MM.1S (cell line): ENCODE measurements at regions not wholly inside any gene's neighbourhood (a gene's known extent, or its start where the extent isn't known, plus 50 kb on each side); places are given as distances from the start of the nearest gene placed in this dataset.
"Not testable (repeated sequence)": the region's sequence is repeated elsewhere in the genome, so short reads cannot be mapped to it uniquely, and the experiment has no call there.

Experiments used
- DNase-seq: peaks from one replicate; pipeline ENCODE4 v3.0.0-alpha.2; 2015
- H2AFZ ChIP-seq: fragments of 300-600 bp; sonication (generic); 2 replicates; pipeline ENCODE4 v1.6.0; 2016; ENCODE audit warnings: antibody characterized with exemption, low read length
- H3F3A ChIP-seq: fragments of 300-600 bp; sonication (generic); 2 replicates; pipeline ENCODE4 v1.6.1; 2016; ENCODE audit warnings: mild to moderate bottlenecking, antibody characterized with exemption, low read length, moderate library complexity, mixed read lengths; ENCODE audit not compliant: insufficient read depth
- H3K27ac ChIP-seq: fragments of 300-600 bp; sonication (generic); 2 replicates; pipeline ENCODE4 v1.5.1; 2016; ENCODE audit warnings: mild to moderate bottlenecking, low read length
- H3K27me3 ChIP-seq: fragments of 300-600 bp; sonication (generic); replicated peaks from 2 replicates; pipeline ENCODE4 v1.6.0; 2016; ENCODE audit warnings: low read length; ENCODE audit not compliant: insufficient read depth
- H3K36me3 ChIP-seq: fragments of 300-600 bp; sonication (generic); replicated peaks from 2 replicates; pipeline ENCODE4 v1.6.1; 2016; ENCODE audit warnings: mild to moderate bottlenecking, low read length, mixed read lengths; ENCODE audit not compliant: insufficient read depth
- H3K4me1 ChIP-seq: fragments of 300-600 bp; sonication (generic); 2 replicates; pipeline ENCODE4 v1.6.1; 2016; ENCODE audit warnings: low read length, mixed read lengths
- H3K4me2 ChIP-seq: fragments of 300-600 bp; sonication (generic); 2 replicates; pipeline ENCODE4 v1.6.0; 2016; ENCODE audit warnings: low read depth, low read length
- H3K4me3 ChIP-seq: fragments of 300-600 bp; sonication (generic); 2 replicates; pipeline ENCODE4 v1.5.1; 2016; ENCODE audit warnings: low read length, mixed read lengths
- H3K79me2 ChIP-seq: fragments of 300-600 bp; sonication (generic); 2 replicates; pipeline ENCODE4 v1.6.1; 2016; ENCODE audit warnings: mixed run types, low read length, mixed read lengths
- H3K9ac ChIP-seq: fragments of 300-600 bp; sonication (generic); 2 replicates; pipeline ENCODE4 v1.6.1; 2016; ENCODE audit warnings: low read length, mixed read lengths
- H3K9me2 ChIP-seq: fragments of 300-600 bp; sonication (generic); replicated peaks from 2 replicates; pipeline ENCODE4 v1.6.1; 2016; ENCODE audit warnings: mild to moderate bottlenecking, low read length, mixed read lengths; ENCODE audit not compliant: insufficient read depth
- H3K9me3 ChIP-seq: fragments of 300-600 bp; sonication (generic); replicated peaks from 2 replicates; pipeline ENCODE4 v1.6.1; 2016; ENCODE audit warnings: mild to moderate bottlenecking, low read length, mixed read lengths; ENCODE audit not compliant: insufficient read depth
- H4K20me1 ChIP-seq: fragments of 300-600 bp; sonication (generic); 2 replicates; pipeline ENCODE4 v1.6.1; 2016; ENCODE audit warnings: mild to moderate bottlenecking, low read length, moderate library complexity, mixed read lengths; ENCODE audit not compliant: insufficient read depth
- EZH2 ChIP-seq: fragments of 300-600 bp; sonication (generic); optimal IDR thresholded peaks from 2 replicates; pipeline ENCODE3; 2017; ENCODE audit warnings: low read depth, mild to moderate bottlenecking, antibody characterized with exemption, low read length, mixed read lengths
- EZH2phosphoT487 ChIP-seq: fragments of 300-600 bp; sonication (generic); IDR thresholded peaks from 2 replicates; pipeline ENCODE4 v1.6.1; 2018; ENCODE audit warnings: antibody characterized with exemption, low read length
- TF ChIP-seq, protein P1 (sequence below): fragments of 300-600 bp; sonication (generic); IDR thresholded peaks from 2 replicates; pipeline ENCODE4 v1.5.1; 2016; ENCODE audit warnings: antibody characterized with exemption, low read length, mixed read lengths

DNA sequence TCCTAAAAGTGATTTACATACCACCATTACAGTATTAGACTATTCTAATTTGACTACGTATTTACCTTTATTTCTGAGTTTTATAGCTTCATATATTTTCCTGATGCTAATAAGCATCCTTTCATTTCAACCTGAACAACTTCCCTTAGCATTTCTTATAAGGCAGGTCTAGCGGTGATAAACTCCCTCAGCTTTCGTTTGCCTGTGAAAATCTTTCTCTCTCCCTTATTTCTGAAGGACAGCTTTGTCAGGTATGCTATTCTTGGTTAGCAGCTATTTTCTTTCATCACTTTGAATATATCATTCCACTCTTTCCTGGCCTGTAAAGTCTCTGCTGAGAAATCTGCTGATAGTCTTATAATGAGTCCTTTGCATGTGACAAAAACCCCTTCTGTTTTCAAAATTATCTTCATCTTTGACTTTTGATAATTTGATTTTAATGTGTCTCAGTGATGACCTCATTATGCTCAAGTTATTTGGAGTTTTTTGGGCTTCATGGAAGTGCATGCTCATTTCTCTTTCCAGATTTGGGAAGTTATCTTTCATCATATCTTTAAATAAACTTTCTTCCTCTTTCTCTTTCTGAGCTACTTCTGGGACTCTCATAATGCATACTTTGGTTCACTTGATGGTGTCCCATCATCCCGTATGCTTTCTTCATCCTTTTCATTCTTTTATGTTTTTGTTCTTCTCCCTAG is 285.4 kb upstream of the PMFBP1 start:
- DNase-seq, result no peak
- Histone ChIP-seq H3F3A (no peaks in the 10 kb centered on the region), H3K79me2 (no peaks in the 10 kb centered on the region), H3K4me2 (no peak overlapping the region), H2AFZ (no peak overlapping the region), H3K36me3 (no peaks in the 10 kb centered on the region), H3K4me1 (no peaks in the 10 kb centered on the region), H3K27ac (no peak overlapping the region), H4K20me1 (no peaks in the 10 kb centered on the region), H3K9ac (no peak overlapping the region), H3K27me3 (no peaks in the 10 kb centered on the region), H3K9me2 (no peaks in the 10 kb centered on the region), H3K4me3 (no peak overlapping the region), H3K9me3 (no peaks in the 10 kb centered on the region)
- TF ChIP-seq, protein P1, sequence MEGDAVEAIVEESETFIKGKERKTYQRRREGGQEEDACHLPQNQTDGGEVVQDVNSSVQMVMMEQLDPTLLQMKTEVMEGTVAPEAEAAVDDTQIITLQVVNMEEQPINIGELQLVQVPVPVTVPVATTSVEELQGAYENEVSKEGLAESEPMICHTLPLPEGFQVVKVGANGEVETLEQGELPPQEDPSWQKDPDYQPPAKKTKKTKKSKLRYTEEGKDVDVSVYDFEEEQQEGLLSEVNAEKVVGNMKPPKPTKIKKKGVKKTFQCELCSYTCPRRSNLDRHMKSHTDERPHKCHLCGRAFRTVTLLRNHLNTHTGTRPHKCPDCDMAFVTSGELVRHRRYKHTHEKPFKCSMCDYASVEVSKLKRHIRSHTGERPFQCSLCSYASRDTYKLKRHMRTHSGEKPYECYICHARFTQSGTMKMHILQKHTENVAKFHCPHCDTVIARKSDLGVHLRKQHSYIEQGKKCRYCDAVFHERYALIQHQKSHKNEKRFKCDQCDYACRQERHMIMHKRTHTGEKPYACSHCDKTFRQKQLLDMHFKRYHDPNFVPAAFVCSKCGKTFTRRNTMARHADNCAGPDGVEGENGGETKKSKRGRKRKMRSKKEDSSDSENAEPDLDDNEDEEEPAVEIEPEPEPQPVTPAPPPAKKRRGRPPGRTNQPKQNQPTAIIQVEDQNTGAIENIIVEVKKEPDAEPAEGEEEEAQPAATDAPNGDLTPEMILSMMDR, result no peak
- TF ChIP-seq EZH2phosphoT487, result no peak

DNA sequence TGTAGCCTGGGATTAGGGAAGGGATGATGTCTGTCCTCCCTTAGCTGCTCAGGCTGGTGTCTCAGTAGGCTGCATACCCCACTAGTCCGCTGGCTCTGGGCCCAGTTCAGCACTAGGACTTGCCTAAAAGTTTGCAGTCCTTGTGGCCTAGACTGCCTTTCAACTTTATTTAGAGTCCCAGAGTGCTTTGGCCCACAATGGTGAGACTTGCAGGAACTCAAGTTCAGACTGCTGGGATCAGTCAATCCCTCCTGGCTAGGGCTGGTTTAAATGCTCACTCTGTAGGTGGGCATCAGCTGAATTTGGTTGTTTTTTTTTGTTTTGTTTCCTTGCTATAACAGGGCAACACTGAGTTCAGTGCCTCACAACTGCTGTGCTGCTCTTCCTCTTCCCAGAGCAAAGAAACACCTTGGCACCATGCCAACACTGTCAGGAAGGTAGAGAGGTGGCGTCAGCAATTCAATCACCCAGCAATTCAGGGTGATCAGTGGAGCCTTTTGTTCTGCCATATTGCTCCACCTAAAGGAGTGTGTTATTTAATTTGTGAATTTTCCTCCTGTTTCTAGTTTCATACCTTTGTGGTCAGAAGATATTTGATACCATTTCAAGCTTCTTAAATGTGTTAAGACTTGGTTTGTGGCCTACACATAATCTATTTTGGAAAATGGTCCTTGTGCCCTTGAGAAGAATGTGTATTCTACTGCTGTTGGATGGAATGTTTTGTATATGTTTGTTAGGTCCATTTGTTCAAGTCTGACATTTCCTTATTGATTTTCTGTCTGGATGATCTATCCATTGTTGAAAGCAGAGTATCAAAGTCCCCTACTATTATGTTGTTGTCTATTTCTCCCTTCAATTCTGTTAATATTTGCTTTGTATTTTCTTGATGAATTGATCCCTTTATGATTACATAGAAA is 284.0 kb upstream of the PMFBP1 start:
- TF ChIP-seq, protein P1, result no peak
- no peak for TF ChIP-seq EZH2phosphoT487
- TF ChIP-seq EZH2, result no peak
- peak; percentile 19 for DNase-seq
- no peak overlapping the region for H3K4me3 ChIP-seq
- no peaks in the 10 kb centered on the region for H3K9me3 ChIP-seq
- H3K9me2 ChIP-seq, result no peaks in the 10 kb centered on the region
- H4K20me1 ChIP-seq, result no peaks in the 10 kb centered on the region
- no peaks in the 10 kb centered on the region for H3K36me3 ChIP-seq
- no peaks in the 10 kb centered on the region for H3K79me2 ChIP-seq
- H3F3A ChIP-seq, result no peaks in the 10 kb centered on the region
- no peak overlapping the region for H2AFZ ChIP-seq
- H3K4me1 ChIP-seq, result no peaks in the 10 kb centered on the region
- H3K27me3 ChIP-seq, result no peaks in the 10 kb centered on the region
- H3K4me2 ChIP-seq, result no peak overlapping the region
- no peak overlapping the region for H3K27ac ChIP-seq
- H3K9ac ChIP-seq, result no peak overlapping the region

DNA sequence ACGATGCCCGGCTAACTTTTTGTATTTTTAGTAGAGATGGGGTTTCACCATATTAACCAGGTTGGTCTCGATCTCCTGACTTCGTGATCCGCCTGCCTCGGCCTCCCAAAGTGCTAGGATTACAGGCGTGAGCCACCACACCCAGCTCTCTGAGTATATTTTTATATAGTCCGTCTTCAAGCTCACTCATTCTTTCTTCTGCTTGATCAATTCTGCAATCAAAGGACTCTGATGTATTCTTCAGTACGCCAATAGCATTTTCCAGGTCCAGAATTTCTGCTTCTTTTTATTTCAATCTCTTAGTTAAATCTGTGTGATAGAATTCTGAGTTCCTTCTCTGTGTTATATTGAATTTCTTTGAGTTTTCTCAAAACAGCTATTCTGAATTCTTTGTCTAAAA is 281.9 kb upstream of the PMFBP1 start:
- H3K27ac ChIP-seq, H3K79me2 ChIP-seq, DNase-seq, H3K9me2 ChIP-seq, H3K4me2 ChIP-seq, H3K9ac ChIP-seq, H4K20me1 ChIP-seq, H3K4me1 ChIP-seq, H2AFZ ChIP-seq, H3K4me3 ChIP-seq, H3K36me3 ChIP-seq, H3F3A ChIP-seq, H3K27me3 ChIP-seq, H3K9me3 ChIP-seq: not testable (repeated sequence)

DNA sequence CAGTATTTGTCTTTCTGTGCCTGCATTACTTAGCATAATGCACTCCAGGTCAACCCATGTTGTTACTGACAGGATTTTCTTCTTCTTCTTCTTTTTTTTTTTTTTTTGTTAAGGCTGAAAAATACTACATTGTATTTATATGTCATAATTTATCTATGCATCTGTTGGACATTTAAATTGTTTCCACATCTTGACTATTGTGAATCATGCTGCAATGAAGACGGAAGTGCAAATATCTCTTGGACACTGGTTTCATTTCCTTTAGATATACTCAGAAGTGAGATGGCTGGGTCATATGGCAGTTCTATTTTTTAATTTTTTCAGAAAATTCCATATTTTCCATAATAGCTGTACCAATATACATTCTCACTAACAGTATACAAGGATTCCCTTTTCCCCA is 272.7 kb upstream of the PMFBP1 start:
- no peaks in the 10 kb centered on the region for H3K27me3 ChIP-seq
- TF ChIP-seq EZH2phosphoT487 (no peak), EZH2 (no peak)
- TF ChIP-seq, protein P1, result no peak
- no peaks in the 10 kb centered on the region for H3K9me2 ChIP-seq
- no peaks in the 10 kb centered on the region for H3F3A ChIP-seq
- H3K9ac ChIP-seq, result no peak overlapping the region
- H3K9me3 ChIP-seq, result no peaks in the 10 kb centered on the region
- H4K20me1 ChIP-seq, result no peaks in the 10 kb centered on the region
- H3K4me3 ChIP-seq, result no peak overlapping the region
- H3K36me3 ChIP-seq, result no peaks in the 10 kb centered on the region
- no peak overlapping the region for H2AFZ ChIP-seq
- no peak for DNase-seq
- no peaks in the 10 kb centered on the region for H3K79me2 ChIP-seq
- H3K4me2 ChIP-seq, result no peak overlapping the region
- H3K4me1 ChIP-seq, result no peaks in the 10 kb centered on the region
- H3K27ac ChIP-seq, result no peak overlapping the region
